HG03039 (cell line): ENCODE measurements at regions not wholly inside any gene's neighbourhood (a gene's known extent, or its start where the extent isn't known, plus 50 kb on each side); places are given as distances from the start of the nearest gene placed in this dataset.
"Not testable (repeated sequence)": the region's sequence is repeated elsewhere in the genome, so short reads cannot be mapped to it uniquely, and the experiment has no call there.

ENCODE experiments used
- ATAC-seq: cut with Tn5 transposase; IDR thresholded peaks from one replicate; pipeline ENCODE4 v1.9.1; 2021; ENCODE audit warnings: mild to moderate bottlenecking, moderate library complexity; ENCODE audit not compliant: unreplicated experiment

GRCh38 chr6:49370518-49370917, 92.5 kb downstream of the MMUT start:
- ATAC-seq: no peak

GRCh38 chr6:49366539-49366938, 96.5 kb downstream of the MMUT start:
- ATAC-seq: no peak

- no peak for ATAC-seq
Observed at GRCh38 chr6:49348561-49348960, 114.5 kb downstream of the MMUT start.

GRCh38 chr6:49342410-49342809, 120.6 kb downstream of the MMUT start:
- ATAC-seq: no peak

- no peak for ATAC-seq
Observed at GRCh38 chr6:49341869-49342268, 121.2 kb downstream of the MMUT start.

- ATAC-seq: no peak
Observed at GRCh38 chr6:49339096-49339495, 124.0 kb downstream of the MMUT start.

- ATAC-seq: no peak
Observed at GRCh38 chr6:49336514-49337131, 126.4 kb downstream of the MMUT start.

- no peak for ATAC-seq
Observed at GRCh38 chr6:49333345-49334125, 129.5 kb downstream of the MMUT start.

- no peak for ATAC-seq
Observed at GRCh38 chr6:49332781-49333180, 130.3 kb downstream of the MMUT start.

- ATAC-seq: no peak
Observed at GRCh38 chr6:49329186-49329585, 133.9 kb downstream of the MMUT start.

- no peak for ATAC-seq
Observed at GRCh38 chr6:49328051-49328744, 134.9 kb downstream of the MMUT start.

GRCh38 chr6:49327571-49327970, 135.5 kb downstream of the MMUT start:
- ATAC-seq: no peak

- ATAC-seq: no peak
Observed at GRCh38 chr6:49327005-49327404, 136.0 kb downstream of the MMUT start.

GRCh38 chr6:49326347-49326746, 136.7 kb downstream of the MMUT start:
- ATAC-seq: no peak

- ATAC-seq: no peak
Observed at GRCh38 chr6:49325891-49326290, 137.2 kb downstream of the MMUT start.

- ATAC-seq: no peak
Observed at GRCh38 chr6:49322861-49323260, 140.2 kb downstream of the MMUT start.

GRCh38 chr6:49321561-49322072, 141.4 kb downstream of the MMUT start:
- ATAC-seq: no peak

GRCh38 chr6:49305010-49305409, 158.0 kb downstream of the MMUT start:
- ATAC-seq: no peak

- not testable (repeated sequence) for ATAC-seq
Observed at GRCh38 chr6:49304393-49304792, 158.7 kb downstream of the MMUT start.

GRCh38 chr6:49300911-49301310, 162.1 kb downstream of the MMUT start:
- no peak for ATAC-seq

- ATAC-seq: no peak
Observed at GRCh38 chr6:49300443-49300842, 162.6 kb downstream of the MMUT start.

GRCh38 chr6:49299279-49299678, 163.8 kb downstream of the MMUT start:
- no peak for ATAC-seq
